WTC11 (cell line): ENCODE measurements at regions not wholly inside any gene's neighbourhood (a gene's known extent, or its start where the extent isn't known, plus 50 kb on each side); places are given as distances from the start of the nearest gene placed in this dataset.

ENCODE experiments used
- CREB1 ChIP-seq: sonication (generic); formaldehyde crosslinking; IDR thresholded peaks from 2 replicates; pipeline ENCODE4 v1.8.0; 2023; ENCODE audit warnings: mild to moderate bottlenecking, missing genetic modification reagents
- FOXK1 ChIP-seq: sonication (generic); formaldehyde crosslinking; IDR thresholded peaks from 2 replicates; pipeline ENCODE4 v1.8.0; 2022; ENCODE audit warnings: mild to moderate bottlenecking, moderate library complexity, missing genetic modification reagents
- GABPB1 ChIP-seq: sonication (generic); formaldehyde crosslinking; IDR thresholded peaks from 2 replicates; pipeline ENCODE4 v1.8.1; 2023; ENCODE audit warnings: mild to moderate bottlenecking, missing genetic modification reagents
- GRHL2 ChIP-seq: fragments of 250-450 bp; sonication (Bioruptor Pico); IDR thresholded peaks from 2 replicates; pipeline ENCODE4 v1.8.0; 2022; ENCODE audit warnings: mild to moderate bottlenecking, moderate library complexity; ENCODE audit not compliant: insufficient replicate concordance, severe bottlenecking
- JUN ChIP-seq: sonication (generic); formaldehyde crosslinking; IDR thresholded peaks from 2 replicates; pipeline ENCODE4 v1.8.0; 2023; ENCODE audit warnings: mild to moderate bottlenecking, missing genetic modification reagents
- SMAD3 ChIP-seq: sonication (generic); formaldehyde crosslinking; IDR thresholded peaks from 2 replicates; pipeline ENCODE4 v1.8.0; 2022; ENCODE audit warnings: missing genetic modification reagents, mild to moderate bottlenecking, borderline replicate concordance
- TCF7 ChIP-seq: sonication (generic); formaldehyde crosslinking; IDR thresholded peaks from 2 replicates; pipeline ENCODE4 v1.8.0; 2022; ENCODE audit warnings: mild to moderate bottlenecking, low read depth, missing genetic modification reagents, moderate library complexity
- ZNF138 ChIP-seq: sonication (generic); formaldehyde crosslinking; conservative IDR thresholded peaks from 2 replicates; pipeline ENCODE4 v1.8.1; 2022; ENCODE audit warnings: mild to moderate bottlenecking, moderate library complexity, missing genetic modification reagents
- ZNF232 ChIP-seq: sonication (generic); formaldehyde crosslinking; IDR thresholded peaks from 2 replicates; pipeline ENCODE4 v1.8.0; 2022; ENCODE audit warnings: mild to moderate bottlenecking, missing genetic modification reagents
- TF ChIP-seq, protein P1 (sequence below): sonication (generic); formaldehyde crosslinking; IDR thresholded peaks from 2 replicates; pipeline ENCODE4 v1.8.0; 2023; ENCODE audit warnings: missing genetic modification reagents
- TF ChIP-seq, protein P2 (sequence below): fragments of 200-600 bp; IDR thresholded peaks from 2 replicates; pipeline ENCODE4 v1.8.0; 2022; ENCODE audit warnings: antibody characterized with exemption
- TF ChIP-seq, protein P3 (sequence below): sonication (generic); formaldehyde crosslinking; IDR thresholded peaks from 2 replicates; pipeline ENCODE4 v1.8.1; 2023; ENCODE audit warnings: mild to moderate bottlenecking, missing genetic modification reagents, moderate library complexity
- TF ChIP-seq, protein P4 (sequence below): sonication (generic); formaldehyde crosslinking; IDR thresholded peaks from 2 replicates; pipeline ENCODE4 v1.8.1; 2023; ENCODE audit warnings: mild to moderate bottlenecking, missing genetic modification reagents

DNA sequence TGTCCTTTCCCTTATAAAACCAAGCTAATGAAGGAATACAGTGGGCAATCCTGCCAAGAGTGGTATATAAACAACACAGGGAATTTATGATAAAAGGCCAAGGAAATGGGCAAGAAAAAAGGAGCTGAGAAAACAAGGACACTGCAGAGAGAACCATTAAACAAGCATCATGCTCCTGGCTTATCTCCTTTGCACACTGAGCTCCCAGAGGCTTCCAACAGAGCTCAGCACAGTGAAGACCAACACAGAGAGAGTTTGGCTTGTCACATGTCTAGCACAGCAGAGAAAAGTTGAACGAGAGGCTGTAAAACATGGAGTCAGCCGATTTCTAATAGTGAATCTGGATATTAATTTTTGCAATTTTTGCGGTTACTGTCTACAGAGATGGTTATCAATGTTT is 68.0 kb upstream of the KLF7 start:
- TF ChIP-seq, protein P1, sequence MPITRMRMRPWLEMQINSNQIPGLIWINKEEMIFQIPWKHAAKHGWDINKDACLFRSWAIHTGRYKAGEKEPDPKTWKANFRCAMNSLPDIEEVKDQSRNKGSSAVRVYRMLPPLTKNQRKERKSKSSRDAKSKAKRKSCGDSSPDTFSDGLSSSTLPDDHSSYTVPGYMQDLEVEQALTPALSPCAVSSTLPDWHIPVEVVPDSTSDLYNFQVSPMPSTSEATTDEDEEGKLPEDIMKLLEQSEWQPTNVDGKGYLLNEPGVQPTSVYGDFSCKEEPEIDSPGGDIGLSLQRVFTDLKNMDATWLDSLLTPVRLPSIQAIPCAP (CRISPR knock-in tag), result no peak
- TF ChIP-seq, protein P2, sequence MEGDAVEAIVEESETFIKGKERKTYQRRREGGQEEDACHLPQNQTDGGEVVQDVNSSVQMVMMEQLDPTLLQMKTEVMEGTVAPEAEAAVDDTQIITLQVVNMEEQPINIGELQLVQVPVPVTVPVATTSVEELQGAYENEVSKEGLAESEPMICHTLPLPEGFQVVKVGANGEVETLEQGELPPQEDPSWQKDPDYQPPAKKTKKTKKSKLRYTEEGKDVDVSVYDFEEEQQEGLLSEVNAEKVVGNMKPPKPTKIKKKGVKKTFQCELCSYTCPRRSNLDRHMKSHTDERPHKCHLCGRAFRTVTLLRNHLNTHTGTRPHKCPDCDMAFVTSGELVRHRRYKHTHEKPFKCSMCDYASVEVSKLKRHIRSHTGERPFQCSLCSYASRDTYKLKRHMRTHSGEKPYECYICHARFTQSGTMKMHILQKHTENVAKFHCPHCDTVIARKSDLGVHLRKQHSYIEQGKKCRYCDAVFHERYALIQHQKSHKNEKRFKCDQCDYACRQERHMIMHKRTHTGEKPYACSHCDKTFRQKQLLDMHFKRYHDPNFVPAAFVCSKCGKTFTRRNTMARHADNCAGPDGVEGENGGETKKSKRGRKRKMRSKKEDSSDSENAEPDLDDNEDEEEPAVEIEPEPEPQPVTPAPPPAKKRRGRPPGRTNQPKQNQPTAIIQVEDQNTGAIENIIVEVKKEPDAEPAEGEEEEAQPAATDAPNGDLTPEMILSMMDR, result no peak
- TF ChIP-seq FOXK1 (no peak), SMAD3 (no peak), ZNF138 (CRISPR knock-in tag) (no peak), CREB1 (CRISPR knock-in tag) (no peak), TCF7 (CRISPR knock-in tag) (no peak), GRHL2 (CRISPR knock-in tag) (no peak), JUN (CRISPR knock-in tag) (no peak), GABPB1 (CRISPR knock-in tag) (no peak), ZNF232 (no peak)
- TF ChIP-seq, protein P3, sequence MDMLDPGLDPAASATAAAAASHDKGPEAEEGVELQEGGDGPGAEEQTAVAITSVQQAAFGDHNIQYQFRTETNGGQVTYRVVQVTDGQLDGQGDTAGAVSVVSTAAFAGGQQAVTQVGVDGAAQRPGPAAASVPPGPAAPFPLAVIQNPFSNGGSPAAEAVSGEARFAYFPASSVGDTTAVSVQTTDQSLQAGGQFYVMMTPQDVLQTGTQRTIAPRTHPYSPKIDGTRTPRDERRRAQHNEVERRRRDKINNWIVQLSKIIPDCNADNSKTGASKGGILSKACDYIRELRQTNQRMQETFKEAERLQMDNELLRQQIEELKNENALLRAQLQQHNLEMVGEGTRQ (CRISPR knock-in tag), result no peak
- TF ChIP-seq, protein P4, sequence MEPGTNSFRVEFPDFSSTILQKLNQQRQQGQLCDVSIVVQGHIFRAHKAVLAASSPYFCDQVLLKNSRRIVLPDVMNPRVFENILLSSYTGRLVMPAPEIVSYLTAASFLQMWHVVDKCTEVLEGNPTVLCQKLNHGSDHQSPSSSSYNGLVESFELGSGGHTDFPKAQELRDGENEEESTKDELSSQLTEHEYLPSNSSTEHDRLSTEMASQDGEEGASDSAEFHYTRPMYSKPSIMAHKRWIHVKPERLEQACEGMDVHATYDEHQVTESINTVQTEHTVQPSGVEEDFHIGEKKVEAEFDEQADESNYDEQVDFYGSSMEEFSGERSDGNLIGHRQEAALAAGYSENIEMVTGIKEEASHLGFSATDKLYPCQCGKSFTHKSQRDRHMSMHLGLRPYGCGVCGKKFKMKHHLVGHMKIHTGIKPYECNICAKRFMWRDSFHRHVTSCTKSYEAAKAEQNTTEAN (CRISPR knock-in tag), result no peak
